Ovary (tissue), 3 donors: ENCODE measurements at regions not wholly inside any gene's neighbourhood (a gene's known extent, or its start where the extent isn't known, plus 50 kb on each side); places are given as distances from the start of the nearest gene placed in this dataset.

Experiments
- CTCF ChIP-seq, 3 donors: fragments of 450-650 bp in 2 of 3; fragments of 200-600 bp in 1 of 3; IDR thresholded peaks; one replicate each; pipeline versions ENCODE4 v1.5.1 to v1.8.0; 2016 to 2022; ENCODE audit warnings: antibody characterized with exemption in 3 of 3, mild to moderate bottlenecking in 1 of 3
- EP300 ChIP-seq: sonication (generic); formaldehyde crosslinking; IDR thresholded peaks from one replicate; pipeline ENCODE4 v1.6.1; 2017; ENCODE audit warnings: antibody characterized with exemption
- POLR2A ChIP-seq: fragments of 450-650 bp; IDR thresholded peaks from one replicate; pipeline ENCODE4 v1.6.1; 2017; ENCODE audit warnings: antibody characterized with exemption, mild to moderate bottlenecking, moderate library complexity
- donor health status: DM: no; HTN: no; CAD: no.

DNA sequence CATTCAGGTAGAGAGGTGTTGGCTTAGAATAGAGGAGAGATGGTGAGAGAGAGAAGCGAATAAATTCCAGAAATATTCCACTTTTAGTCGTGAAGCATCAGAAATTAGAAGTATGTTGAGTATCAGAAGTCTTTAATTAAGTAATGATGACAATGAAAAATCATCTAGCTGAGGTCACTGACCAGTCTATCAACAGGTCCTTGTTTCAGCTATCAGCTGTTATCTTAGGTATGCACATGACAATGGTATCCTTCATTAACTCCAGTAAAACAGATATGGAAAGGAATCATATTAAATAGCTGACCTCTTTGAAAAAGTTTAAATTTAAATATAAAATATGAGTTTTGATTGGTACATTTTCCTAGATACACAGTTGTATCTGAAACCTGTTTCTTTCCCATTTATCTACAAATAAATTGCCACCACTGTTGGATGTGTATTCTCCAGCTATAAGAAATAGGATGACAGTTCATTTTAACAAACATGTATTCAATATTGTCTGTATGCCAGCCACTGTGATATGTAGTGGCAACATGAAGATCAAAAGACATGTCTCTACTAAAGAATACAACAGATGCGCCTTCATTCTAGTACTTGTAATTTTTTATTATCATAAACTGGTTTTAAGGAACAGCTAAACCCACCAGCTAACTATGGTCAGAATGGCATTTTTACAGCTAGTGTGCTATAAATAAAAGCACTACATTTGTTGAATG, 424.2 kb upstream of the DCN start:
- TF ChIP-seq CTCF (IDR thresholded peaks at IDR 0.05): no peak
- TF ChIP-seq EP300: no peak
- no peak for TF ChIP-seq POLR2A
